Kidney epithelial cell (primary cell): ENCODE measurements at regions not wholly inside any gene's neighbourhood (a gene's known extent, or its start where the extent isn't known, plus 50 kb on each side); places are given as distances from the start of the nearest gene placed in this dataset.

Source experiments
- DNase-seq: peaks from one replicate; pipeline ENCODE4 v3.0.0-alpha.2; 2010; ENCODE audit warnings: low read depth
- H3K27me3 ChIP-seq: 2 replicates; pipeline ENCODE4 v1.6.0; 2011; ENCODE audit warnings: low read length; ENCODE audit not compliant: control insufficient read depth, insufficient read depth
- H3K36me3 ChIP-seq: 2 replicates; pipeline ENCODE4 v1.5.1; 2011; ENCODE audit warnings: low read length; ENCODE audit not compliant: control insufficient read depth, insufficient read depth
- H3K4me3 ChIP-seq: 2 replicates; pipeline ENCODE4 v1.5.1; 2011; ENCODE audit warnings: low read depth, mild to moderate bottlenecking, control low read depth, low read length
- TF ChIP-seq, protein P1 (sequence below): IDR thresholded peaks from 2 replicates; pipeline ENCODE4 v1.5.1; 2011; ENCODE audit warnings: mild to moderate bottlenecking, moderate library complexity, low read length, control low read depth, inconsistent platforms; ENCODE audit not compliant: insufficient read depth, poor library complexity, severe bottlenecking

DNA sequence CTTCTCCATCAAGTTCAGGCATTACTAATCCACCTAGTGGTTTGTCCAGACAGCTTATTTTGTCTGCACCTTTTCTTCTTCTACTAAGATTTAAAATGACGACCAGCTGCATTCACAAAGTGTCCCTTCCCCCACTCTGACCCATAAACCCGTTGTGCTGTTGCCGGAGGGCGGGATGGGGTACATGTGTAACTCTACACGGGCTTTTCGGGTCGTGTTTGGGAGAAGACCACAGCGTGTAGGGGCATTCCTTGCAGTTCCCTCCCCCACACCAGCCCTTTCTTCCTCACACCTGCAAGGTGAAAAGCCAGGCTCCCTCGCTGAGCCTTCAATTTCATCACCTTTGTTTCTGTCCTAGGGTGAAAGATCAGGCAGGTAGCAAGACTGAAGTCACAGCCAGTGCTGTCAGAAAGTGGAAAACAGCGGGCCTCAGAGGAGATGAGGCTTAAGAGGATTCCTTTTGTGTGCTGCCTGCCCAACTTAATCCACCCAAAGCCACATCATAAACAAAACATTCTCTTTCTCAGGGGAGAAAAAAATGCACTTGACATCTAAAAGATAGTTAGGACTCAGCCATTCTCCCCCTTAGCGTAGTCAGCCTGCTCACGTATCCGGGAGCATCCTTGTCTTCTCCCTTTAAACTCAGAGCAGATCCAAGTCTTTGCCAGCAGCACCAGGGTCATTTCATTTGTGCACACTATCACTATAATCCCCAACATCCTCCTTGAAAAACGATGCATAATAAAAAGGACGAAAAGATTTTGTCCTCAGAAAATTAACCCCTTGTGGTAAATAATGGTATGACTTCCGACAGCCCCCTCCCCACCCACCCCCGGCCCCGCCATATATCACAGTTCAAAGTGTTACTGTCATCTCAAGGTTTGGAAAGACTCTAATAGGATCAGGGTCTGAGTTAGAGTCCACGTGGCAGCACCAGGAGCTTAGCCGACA is 599.0 kb downstream of the RAB28 start:
- no peak for DNase-seq
- TF ChIP-seq, protein P1, sequence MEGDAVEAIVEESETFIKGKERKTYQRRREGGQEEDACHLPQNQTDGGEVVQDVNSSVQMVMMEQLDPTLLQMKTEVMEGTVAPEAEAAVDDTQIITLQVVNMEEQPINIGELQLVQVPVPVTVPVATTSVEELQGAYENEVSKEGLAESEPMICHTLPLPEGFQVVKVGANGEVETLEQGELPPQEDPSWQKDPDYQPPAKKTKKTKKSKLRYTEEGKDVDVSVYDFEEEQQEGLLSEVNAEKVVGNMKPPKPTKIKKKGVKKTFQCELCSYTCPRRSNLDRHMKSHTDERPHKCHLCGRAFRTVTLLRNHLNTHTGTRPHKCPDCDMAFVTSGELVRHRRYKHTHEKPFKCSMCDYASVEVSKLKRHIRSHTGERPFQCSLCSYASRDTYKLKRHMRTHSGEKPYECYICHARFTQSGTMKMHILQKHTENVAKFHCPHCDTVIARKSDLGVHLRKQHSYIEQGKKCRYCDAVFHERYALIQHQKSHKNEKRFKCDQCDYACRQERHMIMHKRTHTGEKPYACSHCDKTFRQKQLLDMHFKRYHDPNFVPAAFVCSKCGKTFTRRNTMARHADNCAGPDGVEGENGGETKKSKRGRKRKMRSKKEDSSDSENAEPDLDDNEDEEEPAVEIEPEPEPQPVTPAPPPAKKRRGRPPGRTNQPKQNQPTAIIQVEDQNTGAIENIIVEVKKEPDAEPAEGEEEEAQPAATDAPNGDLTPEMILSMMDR, result no peak
- H3K4me3 ChIP-seq, result no peak overlapping the region

DNA sequence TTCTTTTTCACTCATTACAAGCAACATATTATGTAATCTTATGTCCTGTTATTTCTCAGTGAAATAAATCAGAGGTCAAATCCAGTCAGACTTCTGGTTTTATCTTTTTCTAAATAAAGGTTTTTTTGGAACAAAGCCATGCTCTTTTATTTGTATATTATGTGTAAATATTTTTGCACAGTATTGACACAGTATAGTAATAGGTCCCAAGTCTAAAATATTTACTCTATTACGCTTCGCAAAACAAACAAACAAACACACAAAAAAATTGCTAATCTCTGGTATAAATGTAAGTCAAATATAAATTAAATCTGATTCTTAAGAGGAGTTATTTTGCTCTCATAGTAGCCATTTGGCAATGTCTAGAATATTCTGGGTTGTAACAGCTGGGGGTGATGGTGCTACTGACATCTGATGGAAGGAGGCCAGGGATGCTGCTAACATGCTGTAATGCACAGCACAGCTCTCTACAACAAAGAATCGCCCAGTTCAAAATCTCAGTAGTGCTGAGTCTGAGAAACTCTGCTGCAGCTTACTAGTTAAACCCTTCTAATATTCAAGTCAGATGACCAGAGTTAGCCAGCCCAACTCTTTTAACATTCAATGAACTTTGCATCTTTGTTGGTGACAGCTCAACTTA is 602.1 kb downstream of the RAB28 start:
- Histone ChIP-seq H3K4me3 (no peak overlapping the region), H3K27me3 (no peaks in the 10 kb centered on the region), H3K36me3 (no peaks in the 10 kb centered on the region)
- TF ChIP-seq, protein P1, result no peak
- no peak for DNase-seq

More for the DNA sequence above, 599.0 kb downstream of the RAB28 start:
- H3K27me3 ChIP-seq, result no peaks in the 10 kb centered on the region
- H3K36me3 ChIP-seq, result no peaks in the 10 kb centered on the region

DNA sequence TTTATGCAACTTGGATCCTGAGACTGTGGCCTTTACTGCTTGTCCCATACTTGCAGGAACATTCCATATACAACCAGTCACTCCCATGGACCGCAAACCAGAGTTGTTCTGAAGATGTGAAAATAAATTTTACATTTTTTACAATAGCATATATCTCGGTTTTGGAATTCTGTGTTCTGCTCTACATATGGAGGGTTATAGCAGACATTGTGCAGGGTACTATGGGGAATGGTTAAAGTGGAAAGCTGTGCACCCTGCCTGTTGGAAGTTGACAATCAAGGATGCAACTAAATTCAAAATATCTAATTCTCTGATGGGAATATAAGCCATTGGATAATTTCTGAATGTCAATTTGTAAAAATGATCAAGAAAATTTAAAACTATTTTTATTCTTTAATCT is 603.3 kb downstream of the RAB28 start:
- TF ChIP-seq, protein P1, result no peak
- no peak for DNase-seq
- H3K36me3 ChIP-seq, result no peaks in the 10 kb centered on the region
- no peak overlapping the region for H3K4me3 ChIP-seq
- no peaks in the 10 kb centered on the region for H3K27me3 ChIP-seq

DNA sequence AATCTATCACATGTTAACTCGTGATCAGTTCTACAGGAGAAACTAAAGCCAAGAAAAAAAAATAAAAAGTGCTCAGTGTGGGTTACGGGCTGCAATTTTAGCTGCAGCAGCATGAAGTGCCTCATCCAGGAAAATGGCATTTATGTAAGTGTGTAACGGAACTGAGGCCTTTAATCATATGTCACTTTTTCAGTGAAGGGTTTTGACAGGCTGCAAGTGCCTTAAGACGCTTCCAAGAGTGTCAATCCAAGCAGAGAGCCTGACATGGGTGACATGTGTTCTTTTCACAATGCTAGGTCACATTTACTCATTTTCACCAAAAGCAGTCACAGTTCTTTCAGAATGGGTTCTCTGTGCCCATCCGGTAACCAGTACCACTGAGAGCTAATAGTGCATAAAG is 604.6 kb downstream of the RAB28 start:
- H3K4me3 ChIP-seq, result no peak overlapping the region
- DNase-seq, result no peak
- no peaks in the 10 kb centered on the region for H3K36me3 ChIP-seq
- TF ChIP-seq, protein P1, result no peak
- no peaks in the 10 kb centered on the region for H3K27me3 ChIP-seq

DNA sequence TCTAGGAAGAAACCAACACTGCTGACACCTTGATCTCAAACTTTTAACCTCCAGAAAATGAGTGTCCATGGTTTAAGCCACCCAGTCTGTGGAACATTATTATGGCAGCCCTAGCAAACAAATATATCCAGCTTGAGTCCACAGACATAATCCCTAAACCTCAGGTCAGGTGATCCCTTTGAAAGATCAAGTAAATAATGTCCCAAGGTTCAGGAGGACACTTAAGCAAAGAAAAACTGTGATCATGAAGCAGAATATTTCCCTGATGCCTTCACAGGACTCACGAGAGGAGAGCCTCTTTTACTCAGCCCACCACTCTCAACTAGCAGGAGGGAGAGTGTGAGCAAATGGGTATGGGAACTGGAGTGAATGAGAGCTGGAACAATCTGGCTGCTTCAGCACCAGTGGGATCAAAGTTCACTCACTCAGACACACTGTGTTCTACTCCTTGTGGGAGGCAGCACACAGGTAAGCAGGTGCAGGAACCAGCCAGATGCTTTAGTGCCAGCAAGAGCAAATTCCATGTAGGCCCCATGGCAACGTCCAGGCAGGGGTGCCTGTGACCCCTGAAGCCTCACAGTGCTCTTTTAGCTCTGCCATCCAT is 608.4 kb downstream of the RAB28 start:
- H3K27me3 ChIP-seq, result no peaks in the 10 kb centered on the region
- DNase-seq, result no peak
- H3K4me3 ChIP-seq, result no peak overlapping the region
- TF ChIP-seq, protein P1, result no peak
- H3K36me3 ChIP-seq, result no peaks in the 10 kb centered on the region
